Activated CD4-positive, alpha-beta memory T cell treated with anti-CD3 and anti-CD28 coated beads, Interleukin-2, amount 10 ng/mL, durations not matched to agents 7 days and 5 days (primary cell): ENCODE measurements at regions not wholly inside any gene's neighbourhood (a gene's known extent, or its start where the extent isn't known, plus 50 kb on each side); places are given as distances from the start of the nearest gene placed in this dataset.

Experiments
- CTCF ChIA-PET: fragments of 350-600 bp; sonication (Branson Sonifier 250); formaldehyde crosslinking; loops from one replicate; lab custom pipeline; 2021; ENCODE audit warnings: antibody characterized with exemption, inconsistent platforms; lab: Charles Lee
- POLR2A ChIA-PET: fragments of 350-600 bp; sonication (Branson Sonifier 250); formaldehyde crosslinking; loops from one replicate; lab custom pipeline; 2021; ENCODE audit warnings: antibody characterized with exemption; lab: Charles Lee
- DNase-seq: peaks from one replicate; pipeline ENCODE4 v3.0.0-alpha.2; 2020
- H3K27ac Mint-ChIP-seq: one replicate; pipeline ENCODE4 v1.8.0; 2021; ENCODE audit warnings: mild to moderate bottlenecking, mixed read lengths
- H3K27me3 Mint-ChIP-seq: one replicate; pipeline ENCODE4 v1.8.0; 2021; ENCODE audit warnings: mixed read lengths
- H3K36me3 Mint-ChIP-seq: one replicate; pipeline ENCODE4 v1.8.0; 2021; ENCODE audit warnings: low read depth, mixed read lengths
- H3K4me1 Mint-ChIP-seq: one replicate; pipeline ENCODE4 v1.8.0; 2021; ENCODE audit warnings: mixed read lengths
- H3K4me3 Mint-ChIP-seq: one replicate; pipeline ENCODE4 v1.8.0; 2021; ENCODE audit warnings: mild to moderate bottlenecking, mixed read lengths
- H3K9me3 Mint-ChIP-seq: one replicate; pipeline ENCODE4 v1.8.0; 2021; ENCODE audit warnings: mixed read lengths

- Mint-ChIP-seq H3K27ac (no peak overlapping the region), H3K27me3 (no peaks in the 10 kb centered on the region), H3K36me3 (no peaks in the 10 kb centered on the region), H3K4me3 (no peak overlapping the region), H3K4me1 (no peaks in the 10 kb centered on the region), H3K9me3 (peaks cover 2% of the 10 kb centered on the region)
- ChIA-PET POLR2A (no interaction called here), CTCF (no interaction called here)
- DNase-seq: no peak
These were observed 58.2 kb downstream of the MEX3B start for GRCh38 chr15:81987628-81988027.

GRCh38 chr15:81983497-81983896 lies 62.3 kb downstream of the MEX3B start:
- H3K9me3 Mint-ChIP-seq: no peaks in the 10 kb centered on the region
- H3K4me3 Mint-ChIP-seq: no peak overlapping the region
- POLR2A ChIA-PET: no interaction called here
- no peaks in the 10 kb centered on the region for H3K36me3 Mint-ChIP-seq
- DNase-seq: no peak
- CTCF ChIA-PET: no interaction called here
- H3K4me1 Mint-ChIP-seq: no peaks in the 10 kb centered on the region
- H3K27ac Mint-ChIP-seq: no peak overlapping the region
- no peaks in the 10 kb centered on the region for H3K27me3 Mint-ChIP-seq

GRCh38 chr15:81982808-81983207 lies 63.0 kb downstream of the MEX3B start:
- H3K9me3 Mint-ChIP-seq: peaks cover 2% of the 10 kb centered on the region
- no peak for DNase-seq
- no peak overlapping the region for H3K27ac Mint-ChIP-seq
- no peaks in the 10 kb centered on the region for H3K4me1 Mint-ChIP-seq
- no peaks in the 10 kb centered on the region for H3K27me3 Mint-ChIP-seq
- H3K4me3 Mint-ChIP-seq: no peak overlapping the region
- CTCF ChIA-PET: no interaction called here
- H3K36me3 Mint-ChIP-seq: no peaks in the 10 kb centered on the region
- POLR2A ChIA-PET: no interaction called here

GRCh38 chr15:81981908-81982307 lies 63.9 kb downstream of the MEX3B start:
- Mint-ChIP-seq H3K27me3 (no peaks in the 10 kb centered on the region), H3K9me3 (peaks cover 4% of the 10 kb centered on the region), H3K36me3 (no peaks in the 10 kb centered on the region), H3K4me1 (no peaks in the 10 kb centered on the region), H3K27ac (no peak overlapping the region), H3K4me3 (no peak overlapping the region)
- CTCF ChIA-PET: no interaction called here
- POLR2A ChIA-PET: no interaction called here
- DNase-seq: no peak

- no peaks in the 10 kb centered on the region for H3K27me3 Mint-ChIP-seq
- H3K27ac Mint-ChIP-seq: no peak overlapping the region
- ChIA-PET POLR2A (no interaction called here), CTCF (no interaction called here)
- H3K4me1 Mint-ChIP-seq: no peaks in the 10 kb centered on the region
- peaks cover 9% of the 10 kb centered on the region for H3K9me3 Mint-ChIP-seq
- no peaks in the 10 kb centered on the region for H3K36me3 Mint-ChIP-seq
- DNase-seq: no peak
- H3K4me3 Mint-ChIP-seq: no peak overlapping the region
These were observed 68.4 kb downstream of the MEX3B start for GRCh38 chr15:81977464-81977863.

GRCh38 chr15:81968691-81969090 lies 77.1 kb downstream of the MEX3B start:
- no peaks in the 10 kb centered on the region for H3K36me3 Mint-ChIP-seq
- no peak overlapping the region for H3K27ac Mint-ChIP-seq
- no peak for DNase-seq
- POLR2A ChIA-PET: no interaction called here
- no peaks in the 10 kb centered on the region for H3K4me1 Mint-ChIP-seq
- no peaks in the 10 kb centered on the region for H3K27me3 Mint-ChIP-seq
- H3K4me3 Mint-ChIP-seq: no peak overlapping the region
- H3K9me3 Mint-ChIP-seq: no peaks in the 10 kb centered on the region
- CTCF ChIA-PET: no interaction called here

- H3K4me1 Mint-ChIP-seq: no peaks in the 10 kb centered on the region
- no peak for DNase-seq
- H3K4me3 Mint-ChIP-seq: no peak overlapping the region
- no peaks in the 10 kb centered on the region for H3K9me3 Mint-ChIP-seq
- no peaks in the 10 kb centered on the region for H3K36me3 Mint-ChIP-seq
- CTCF ChIA-PET: no interaction called here
- no peak overlapping the region for H3K27ac Mint-ChIP-seq
- POLR2A ChIA-PET: no interaction called here
- no peaks in the 10 kb centered on the region for H3K27me3 Mint-ChIP-seq
These were observed 79.2 kb downstream of the MEX3B start for GRCh38 chr15:81966631-81967030.

GRCh38 chr15:81962482-81962881 lies 83.3 kb downstream of the MEX3B start:
- Mint-ChIP-seq H3K4me3 (no peak overlapping the region), H3K4me1 (no peaks in the 10 kb centered on the region), H3K27me3 (no peaks in the 10 kb centered on the region), H3K36me3 (no peaks in the 10 kb centered on the region), H3K27ac (no peak overlapping the region), H3K9me3 (no peaks in the 10 kb centered on the region)
- CTCF ChIA-PET: no interaction called here
- POLR2A ChIA-PET: no interaction called here
- no peak for DNase-seq

GRCh38 chr15:81959196-81959595 lies 86.6 kb downstream of the MEX3B start:
- H3K4me1 Mint-ChIP-seq: no peaks in the 10 kb centered on the region
- H3K9me3 Mint-ChIP-seq: no peaks in the 10 kb centered on the region
- no peak overlapping the region for H3K4me3 Mint-ChIP-seq
- no peak for DNase-seq
- POLR2A ChIA-PET: no interaction called here
- CTCF ChIA-PET: no interaction called here
- H3K27ac Mint-ChIP-seq: no peak overlapping the region
- H3K36me3 Mint-ChIP-seq: no peaks in the 10 kb centered on the region
- H3K27me3 Mint-ChIP-seq: no peaks in the 10 kb centered on the region

GRCh38 chr15:81957698-81958097 lies 88.1 kb downstream of the MEX3B start:
- CTCF ChIA-PET: no interaction called here

GRCh38 chr15:81955382-81956062 lies 90.3 kb downstream of the MEX3B start:
- Mint-ChIP-seq H3K27ac (no peak overlapping the region), H3K36me3 (no peaks in the 10 kb centered on the region), H3K4me1 (no peaks in the 10 kb centered on the region), H3K27me3 (no peaks in the 10 kb centered on the region), H3K4me3 (no peak overlapping the region), H3K9me3 (no peaks in the 10 kb centered on the region)
- ChIA-PET CTCF (interaction anchor here (0.6 to 0.7 kb wide), 2 partner anchors 78 to 237 kb away, joined by 3 to 4 read pairs; no protein-coding TSS in a partner anchor), POLR2A (no interaction called here)
- no peak for DNase-seq

More at GRCh38 chr15:81957698-81958097, 88.1 kb downstream of the MEX3B start:
- DNase-seq: no peak
- Mint-ChIP-seq H3K27me3 (no peaks in the 10 kb centered on the region), H3K4me1 (no peaks in the 10 kb centered on the region), H3K27ac (no peak overlapping the region), H3K36me3 (no peaks in the 10 kb centered on the region), H3K4me3 (no peak overlapping the region), H3K9me3 (no peaks in the 10 kb centered on the region)
- POLR2A ChIA-PET: no interaction called here

GRCh38 chr15:81954158-81954783 lies 91.5 kb downstream of the MEX3B start:
- ChIA-PET POLR2A (no interaction called here), CTCF (no interaction called here)
- no peak for DNase-seq
- Mint-ChIP-seq H3K9me3 (no peaks in the 10 kb centered on the region), H3K4me3 (no peak overlapping the region), H3K27me3 (no peaks in the 10 kb centered on the region), H3K27ac (no peak overlapping the region), H3K36me3 (no peaks in the 10 kb centered on the region), H3K4me1 (no peaks in the 10 kb centered on the region)

GRCh38 chr15:81950841-81951414 lies 94.9 kb downstream of the MEX3B start:
- ChIA-PET CTCF (no interaction called here), POLR2A (no interaction called here)
- Mint-ChIP-seq H3K9me3 (no peaks in the 10 kb centered on the region), H3K4me1 (peaks cover 5% of the 10 kb centered on the region), H3K36me3 (no peaks in the 10 kb centered on the region), H3K27me3 (no peaks in the 10 kb centered on the region), H3K27ac (no peak overlapping the region), H3K4me3 (no peak overlapping the region)
- no peak for DNase-seq

- no peaks in the 10 kb centered on the region for H3K9me3 Mint-ChIP-seq
- no peaks in the 10 kb centered on the region for H3K27me3 Mint-ChIP-seq
- DNase-seq: no peak
- H3K4me1 Mint-ChIP-seq: peaks cover 5% of the 10 kb centered on the region
- no peak overlapping the region for H3K4me3 Mint-ChIP-seq
- ChIA-PET CTCF (no interaction called here), POLR2A (no interaction called here)
- no peaks in the 10 kb centered on the region for H3K36me3 Mint-ChIP-seq
- no peak overlapping the region for H3K27ac Mint-ChIP-seq
These were observed 97.1 kb downstream of the MEX3B start for GRCh38 chr15:81948751-81949150.
